ENCODE measurements at regions not wholly inside any gene's neighbourhood (a gene's known extent, or its start where the extent isn't known, plus 50 kb on each side); places are given as distances from the start of the nearest gene placed in this dataset.
"Not testable (repeated sequence)": the region's sequence is repeated elsewhere in the genome, so short reads cannot be mapped to it uniquely, and the experiment has no call there.

GRCh38 chr22:44628835-44629234, 73.2 kb upstream of the PRR5 start:
- DNase-seq (ENCODE audit: low read depth): no peak

GRCh38 chr22:44628273-44628672, 73.7 kb upstream of the PRR5 start:
- DNase-seq (ENCODE audit: low read depth): no peak

- no peak for DNase-seq (ENCODE audit: low read depth)
These were observed 74.4 kb upstream of the PRR5 start for GRCh38 chr22:44627521-44628139.

GRCh38 chr22:44625981-44626687, 75.9 kb upstream of the PRR5 start:
- DNase-seq (ENCODE audit: low read depth): peak; percentile 59

- no peak for DNase-seq (ENCODE audit: low read depth)
These were observed 76.6 kb upstream of the PRR5 start for GRCh38 chr22:44625421-44625760.

GRCh38 chr22:44624689-44625420, 77.1 kb upstream of the PRR5 start:
- DNase-seq (ENCODE audit: low read depth): no peak

- no peak for DNase-seq (ENCODE audit: low read depth)
These were observed 78.1 kb upstream of the PRR5 start for GRCh38 chr22:44623771-44624510.

- DNase-seq (ENCODE audit: low read depth): no peak
These were observed 79.3 kb upstream of the PRR5 start for GRCh38 chr22:44622679-44623078.

GRCh38 chr22:44622147-44622427, 79.9 kb upstream of the PRR5 start:
- no peak for DNase-seq (ENCODE audit: low read depth)

GRCh38 chr22:44621401-44622146, 80.4 kb upstream of the PRR5 start:
- no peak for DNase-seq (ENCODE audit: low read depth)

GRCh38 chr22:44620841-44621257, 81.2 kb upstream of the PRR5 start:
- DNase-seq (ENCODE audit: low read depth): no peak

GRCh38 chr22:44620129-44620840, 81.7 kb upstream of the PRR5 start:
- DNase-seq (ENCODE audit: low read depth): peak; percentile 65

GRCh38 chr22:44619560-44620128, 82.4 kb upstream of the PRR5 start:
- DNase-seq (ENCODE audit: low read depth): not testable (repeated sequence)

- DNase-seq (ENCODE audit: low read depth): not testable (repeated sequence)
These were observed 83.1 kb upstream of the PRR5 start for GRCh38 chr22:44618910-44619309.

- no peak for DNase-seq (ENCODE audit: low read depth)
These were observed 83.6 kb upstream of the PRR5 start for GRCh38 chr22:44618400-44618799.

- no peak for DNase-seq (ENCODE audit: low read depth)
These were observed 84.2 kb upstream of the PRR5 start for GRCh38 chr22:44617828-44618227.

GRCh38 chr22:44616882-44617655, 84.9 kb upstream of the PRR5 start:
- DNase-seq (ENCODE audit: low read depth): no peak

GRCh38 chr22:44616461-44616860, 85.5 kb upstream of the PRR5 start:
- no peak for DNase-seq (ENCODE audit: low read depth)

GRCh38 chr22:44615602-44616180, 86.3 kb upstream of the PRR5 start:
- no peak for DNase-seq (ENCODE audit: low read depth)

GRCh38 chr22:44615146-44615545, 86.9 kb upstream of the PRR5 start:
- no peak for DNase-seq (ENCODE audit: low read depth)
